DND-41 (cell line): ENCODE measurements at regions not wholly inside any gene's neighbourhood (a gene's known extent, or its start where the extent isn't known, plus 50 kb on each side); places are given as distances from the start of the nearest gene placed in this dataset.

ENCODE experiments used
- ATAC-seq: fragments of 200-7000 bp; cut with Tn5 transposase; 3 replicates; pipeline ENCODE4 v1.9.1; 2021; ENCODE audit warnings: low read depth; ENCODE audit not compliant: insufficient read depth
- DNase-seq: peaks from one replicate; pipeline ENCODE4 v3.0.0-alpha.2; 2020
- H2AFZ ChIP-seq: 2 replicates; pipeline ENCODE4 v1.6.0; 2012; ENCODE audit warnings: low read depth, low read length
- H3K27ac ChIP-seq: 2 replicates; pipeline ENCODE4 v1.5.1; 2012; ENCODE audit warnings: low read length, inconsistent platforms
- H3K27me3 ChIP-seq: fragments of 200-600 bp; sonication (generic); 2 replicates; pipeline ENCODE4 v1.6.0; 2012; ENCODE audit warnings: low read length, mild to moderate bottlenecking, inconsistent platforms; ENCODE audit not compliant: insufficient read depth, poor library complexity
- H3K36me3 ChIP-seq: 2 replicates; pipeline ENCODE4 v1.5.1; 2012; ENCODE audit warnings: low read length, inconsistent platforms; ENCODE audit not compliant: insufficient read depth
- H3K4me1 ChIP-seq: 2 replicates; pipeline ENCODE4 v1.5.1; 2012; ENCODE audit warnings: mild to moderate bottlenecking, low read length; ENCODE audit not compliant: insufficient read depth
- H3K4me2 ChIP-seq: 2 replicates; pipeline ENCODE4 v1.6.0; 2012; ENCODE audit warnings: mild to moderate bottlenecking, moderate library complexity, low read length, inconsistent platforms; ENCODE audit not compliant: insufficient read depth
- H3K4me3 ChIP-seq, 2 experiments: fragments of 200-600 bp in 1 of 2; shearing (Covaris generic) in 1 of 2; 2 replicates each; pipeline ENCODE4 v1.5.1; 2012 to 2016; ENCODE audit warnings: inconsistent platforms in 2 of 2, low read length in 2 of 2, mild to moderate bottlenecking in 2 of 2, low read depth in 1 of 2, moderate library complexity in 1 of 2
- H3K79me2 ChIP-seq: 2 replicates; pipeline ENCODE4 v1.6.0; 2012; ENCODE audit warnings: low read length, inconsistent platforms; ENCODE audit not compliant: insufficient read depth
- H3K9ac ChIP-seq: 2 replicates; pipeline ENCODE4 v1.6.0; 2012; ENCODE audit warnings: low read depth, mild to moderate bottlenecking, inconsistent platforms, low read length, moderate library complexity
- H3K9me3 ChIP-seq: 2 replicates; pipeline ENCODE4 v1.5.1; 2012; ENCODE audit warnings: low read length, moderate library complexity, mild to moderate bottlenecking, inconsistent platforms; ENCODE audit not compliant: insufficient read depth, severe bottlenecking
- H4K20me1 ChIP-seq: 2 replicates; pipeline ENCODE4 v1.6.0; 2012; ENCODE audit warnings: low read length; ENCODE audit not compliant: insufficient read depth
- EZH2 ChIP-seq: IDR thresholded peaks from 3 replicates; pipeline ENCODE4 v1.6.1; 2012; ENCODE audit warnings: borderline replicate concordance, low read depth, mild to moderate bottlenecking, moderate library complexity, low read length, inconsistent platforms; ENCODE audit not compliant: severe bottlenecking
- TF ChIP-seq, protein P1 (sequence below): IDR thresholded peaks from 2 replicates; pipeline ENCODE4 v1.5.1; 2012; ENCODE audit warnings: borderline replicate concordance, low read length, moderate library complexity, mild to moderate bottlenecking; ENCODE audit not compliant: poor library complexity, severe bottlenecking; ENCODE audit errors: extremely low read depth

DNA sequence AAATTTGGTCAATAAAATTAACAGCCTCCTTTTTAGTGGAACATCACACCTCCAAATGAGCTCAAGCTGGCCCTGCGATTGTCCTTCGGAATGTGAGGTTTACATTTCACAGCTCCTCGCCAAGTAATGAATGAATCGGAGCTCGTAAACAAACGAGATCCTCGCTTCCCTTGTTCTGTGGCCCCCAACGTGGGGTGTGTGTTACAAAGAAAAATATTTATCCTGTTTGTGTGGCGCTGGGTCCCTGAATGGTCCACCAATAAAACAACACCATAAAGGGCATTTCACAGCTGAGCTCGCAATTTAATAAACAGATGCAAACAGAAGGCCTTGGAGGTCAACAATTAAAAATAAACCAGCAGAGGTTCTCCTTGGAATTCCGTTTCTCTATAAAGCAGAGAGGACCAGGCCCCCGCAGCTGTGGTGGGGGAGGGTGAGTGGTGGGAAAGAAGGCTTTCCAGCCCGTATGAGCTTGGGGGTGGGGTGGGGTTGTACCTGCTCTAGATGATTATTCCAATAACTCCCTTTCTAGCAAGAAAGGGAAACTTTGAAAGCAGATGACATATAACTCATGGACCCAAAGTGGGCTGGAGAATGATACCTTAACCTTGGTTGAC is 393.9 kb upstream of the SALL1 start:
- no peak for DNase-seq
- Histone ChIP-seq H4K20me1 (no peaks in the 10 kb centered on the region), H3K4me2 (no peak overlapping the region), H3K27me3 (no peaks in the 10 kb centered on the region), H3K4me1 (no peaks in the 10 kb centered on the region), H3K9me3 (no peaks in the 10 kb centered on the region), H3K36me3 (no peaks in the 10 kb centered on the region), H2AFZ (no peak overlapping the region), H3K9ac (no peak overlapping the region), H3K79me2 (no peaks in the 10 kb centered on the region), H3K4me3 (no peak overlapping the region), H3K27ac (no peak overlapping the region)
- ATAC-seq = no peak
- no peak for TF ChIP-seq EZH2
- TF ChIP-seq, protein P1, sequence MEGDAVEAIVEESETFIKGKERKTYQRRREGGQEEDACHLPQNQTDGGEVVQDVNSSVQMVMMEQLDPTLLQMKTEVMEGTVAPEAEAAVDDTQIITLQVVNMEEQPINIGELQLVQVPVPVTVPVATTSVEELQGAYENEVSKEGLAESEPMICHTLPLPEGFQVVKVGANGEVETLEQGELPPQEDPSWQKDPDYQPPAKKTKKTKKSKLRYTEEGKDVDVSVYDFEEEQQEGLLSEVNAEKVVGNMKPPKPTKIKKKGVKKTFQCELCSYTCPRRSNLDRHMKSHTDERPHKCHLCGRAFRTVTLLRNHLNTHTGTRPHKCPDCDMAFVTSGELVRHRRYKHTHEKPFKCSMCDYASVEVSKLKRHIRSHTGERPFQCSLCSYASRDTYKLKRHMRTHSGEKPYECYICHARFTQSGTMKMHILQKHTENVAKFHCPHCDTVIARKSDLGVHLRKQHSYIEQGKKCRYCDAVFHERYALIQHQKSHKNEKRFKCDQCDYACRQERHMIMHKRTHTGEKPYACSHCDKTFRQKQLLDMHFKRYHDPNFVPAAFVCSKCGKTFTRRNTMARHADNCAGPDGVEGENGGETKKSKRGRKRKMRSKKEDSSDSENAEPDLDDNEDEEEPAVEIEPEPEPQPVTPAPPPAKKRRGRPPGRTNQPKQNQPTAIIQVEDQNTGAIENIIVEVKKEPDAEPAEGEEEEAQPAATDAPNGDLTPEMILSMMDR = no peak

DNA sequence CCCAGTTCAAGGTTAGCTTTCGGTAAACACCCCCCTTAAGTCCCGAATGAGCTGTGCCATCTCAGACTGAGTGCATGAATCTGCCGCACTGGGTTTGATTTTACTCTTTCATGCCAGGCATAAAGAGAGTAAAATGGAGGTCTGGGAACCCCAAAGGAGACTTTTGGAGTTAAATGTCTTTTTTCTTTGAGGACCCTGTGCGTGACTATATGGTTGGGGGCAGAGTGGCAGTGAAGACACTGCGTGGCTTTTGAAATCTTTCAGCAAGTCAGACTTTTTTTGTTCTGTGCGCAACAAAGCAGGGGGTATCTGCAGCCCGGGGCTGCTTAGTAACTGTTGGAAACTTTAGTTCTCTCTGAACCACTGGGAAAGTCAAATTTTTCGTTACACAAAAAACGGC is 392.9 kb upstream of the SALL1 start:
- ATAC-seq = no peak
- Histone ChIP-seq H3K27ac (no peak overlapping the region), H3K79me2 (no peaks in the 10 kb centered on the region), H3K4me3 (no peak overlapping the region), H3K9ac (no peak overlapping the region), H4K20me1 (no peaks in the 10 kb centered on the region), H3K4me1 (no peaks in the 10 kb centered on the region), H3K27me3 (no peaks in the 10 kb centered on the region), H3K4me2 (no peak overlapping the region), H3K36me3 (no peaks in the 10 kb centered on the region), H2AFZ (no peak overlapping the region), H3K9me3 (no peaks in the 10 kb centered on the region)
- TF ChIP-seq, protein P1 = no peak
- TF ChIP-seq EZH2 = no peak
- DNase-seq = no peak

DNA sequence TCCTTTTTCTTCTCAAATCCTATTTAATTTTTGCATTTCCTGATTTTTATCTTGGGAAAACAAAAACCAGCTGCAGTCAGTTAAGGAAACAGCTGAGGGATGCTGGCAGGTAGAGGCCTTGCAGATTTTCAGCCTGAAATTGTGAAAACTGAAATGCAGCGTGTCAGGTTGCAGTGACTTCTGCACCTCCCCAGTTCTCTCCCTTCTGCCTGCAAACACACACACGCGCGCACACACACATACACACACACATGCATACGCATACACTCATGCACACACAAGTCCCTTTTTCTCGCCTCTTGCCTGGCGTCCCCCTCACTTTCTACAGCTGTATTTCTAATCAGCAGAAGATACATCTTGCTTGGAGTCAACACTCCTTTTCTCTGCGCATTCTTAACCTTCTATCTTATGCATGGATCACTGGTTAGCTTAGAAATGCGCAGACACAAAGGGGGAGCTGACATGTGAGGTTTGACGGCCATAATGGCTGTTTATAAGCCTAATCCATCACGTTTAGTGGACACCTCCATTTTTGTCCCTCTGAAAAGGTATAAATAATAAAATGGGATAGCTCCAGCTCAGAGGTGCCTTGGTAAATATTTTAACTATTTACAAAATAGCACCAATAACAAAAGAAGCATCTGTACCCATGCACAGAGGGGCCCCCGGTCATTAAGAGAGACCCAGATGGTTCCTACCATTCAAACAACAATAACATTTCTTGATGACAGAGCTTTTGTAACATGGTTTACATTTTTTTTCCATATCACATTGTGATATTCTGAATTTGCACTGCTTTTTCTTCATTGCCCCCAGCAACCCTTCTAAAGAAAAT is 392.1 kb upstream of the SALL1 start:
- no peak for DNase-seq
- Histone ChIP-seq H3K4me2 (no peak overlapping the region), H3K79me2 (no peaks in the 10 kb centered on the region), H3K27me3 (no peaks in the 10 kb centered on the region), H3K4me1 (no peaks in the 10 kb centered on the region), H2AFZ (no peak overlapping the region), H3K9ac (no peak overlapping the region), H4K20me1 (no peaks in the 10 kb centered on the region), H3K36me3 (no peaks in the 10 kb centered on the region), H3K9me3 (no peaks in the 10 kb centered on the region), H3K4me3 (no peak overlapping the region), H3K27ac (no peak overlapping the region)
- no peak for TF ChIP-seq EZH2
- TF ChIP-seq, protein P1 = no peak
- ATAC-seq = no peak
